Left forelimb (tissue), 1 donor: ENCODE measurements at regions not wholly inside any gene's neighbourhood (a gene's known extent, or its start where the extent isn't known, plus 50 kb on each side); places are given as distances from the start of the nearest gene placed in this dataset.
"Not testable (repeated sequence)": the region's sequence is repeated elsewhere in the genome, so short reads cannot be mapped to it uniquely, and the experiment has no call there.

Experiments used
- DNase-seq: peaks from one replicate; pipeline ENCODE4 v3.0.0-alpha.2; 2018; ENCODE audit warnings: low spot score

- no peak for DNase-seq
These were observed 839.5 kb downstream of the FRK start for GRCh38 chr6:115221198-115221597.

- no peak for DNase-seq
These were observed 840.0 kb downstream of the FRK start for GRCh38 chr6:115220551-115221159.

- no peak for DNase-seq
These were observed 841.0 kb downstream of the FRK start for GRCh38 chr6:115219645-115220044.

- no peak for DNase-seq
These were observed 843.9 kb downstream of the FRK start for GRCh38 chr6:115216835-115217234.

- no peak for DNase-seq
These were observed 846.4 kb downstream of the FRK start for GRCh38 chr6:115214283-115214682.

- DNase-seq: no peak
These were observed 857.3 kb downstream of the FRK start for GRCh38 chr6:115203381-115203780.

- DNase-seq: no peak
These were observed 852.3 kb upstream of the HS3ST5 start for GRCh38 chr6:115194981-115195638.

- DNase-seq: no peak
These were observed 849.2 kb upstream of the HS3ST5 start for GRCh38 chr6:115191989-115192388.

- no peak for DNase-seq
These were observed 847.7 kb upstream of the HS3ST5 start for GRCh38 chr6:115190534-115190933.

GRCh38 chr6:115175456-115175855 is 832.6 kb upstream of the HS3ST5 start:
- not testable (repeated sequence) for DNase-seq

- DNase-seq: not testable (repeated sequence)
These were observed 823.1 kb upstream of the HS3ST5 start for GRCh38 chr6:115165912-115166311.

- no peak for DNase-seq
These were observed 816.9 kb upstream of the HS3ST5 start for GRCh38 chr6:115159733-115160132.

GRCh38 chr6:115137910-115138309 is 795.1 kb upstream of the HS3ST5 start:
- DNase-seq: no peak

- no peak for DNase-seq
These were observed 791.0 kb upstream of the HS3ST5 start for GRCh38 chr6:115133790-115134189.

GRCh38 chr6:115131709-115132490 is 789.1 kb upstream of the HS3ST5 start:
- no peak for DNase-seq

GRCh38 chr6:115121513-115121912 is 778.7 kb upstream of the HS3ST5 start:
- DNase-seq: not testable (repeated sequence)

GRCh38 chr6:115120391-115120790 is 777.6 kb upstream of the HS3ST5 start:
- DNase-seq: no peak

- no peak for DNase-seq
These were observed 748.6 kb upstream of the HS3ST5 start for GRCh38 chr6:115091461-115091860.

GRCh38 chr6:115078555-115078954 is 735.7 kb upstream of the HS3ST5 start:
- DNase-seq: no peak

- DNase-seq: no peak
These were observed 729.1 kb upstream of the HS3ST5 start for GRCh38 chr6:115071962-115072361.

GRCh38 chr6:115067690-115068447 is 725.0 kb upstream of the HS3ST5 start:
- DNase-seq: no peak

GRCh38 chr6:115064680-115065079 is 721.9 kb upstream of the HS3ST5 start:
- DNase-seq: no peak
